Inflammatory macrophage treated with lipopolysaccharide for 1 hour (primary cell): ENCODE measurements at regions not wholly inside any gene's neighbourhood (a gene's known extent, or its start where the extent isn't known, plus 50 kb on each side); places are given as distances from the start of the nearest gene placed in this dataset.
"Not testable (repeated sequence)": the region's sequence is repeated elsewhere in the genome, so short reads cannot be mapped to it uniquely, and the experiment has no call there.

Experiments used
- DNase-seq, 2 donors: peaks; one replicate each; pipeline ENCODE4 v3.0.0-alpha.2; 2020 to 2022

DNA sequence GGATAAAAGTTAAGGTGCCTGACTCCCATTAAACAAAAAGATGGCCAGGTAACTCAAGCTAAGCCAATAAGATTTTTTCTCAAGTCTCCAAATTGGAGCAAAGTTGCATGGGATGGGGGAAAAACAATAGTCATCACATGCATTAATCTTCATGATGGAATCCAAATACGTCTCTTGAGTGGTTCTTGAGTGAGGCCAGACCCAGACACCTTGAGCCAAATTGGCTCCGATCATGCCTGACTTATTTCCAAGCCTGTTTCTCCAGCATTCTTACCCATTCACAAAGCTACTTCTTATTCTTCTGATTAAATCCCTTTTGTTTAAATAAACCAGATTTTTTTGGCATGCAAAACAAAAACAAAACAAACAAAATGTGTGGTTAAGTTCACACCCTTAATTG is 420.3 kb upstream of the NRSN1 start:
- no peak for DNase-seq

GRCh38 chr6:23712756-23713155 is 413.3 kb upstream of the NRSN1 start:
- DNase-seq: no peak

DNA sequence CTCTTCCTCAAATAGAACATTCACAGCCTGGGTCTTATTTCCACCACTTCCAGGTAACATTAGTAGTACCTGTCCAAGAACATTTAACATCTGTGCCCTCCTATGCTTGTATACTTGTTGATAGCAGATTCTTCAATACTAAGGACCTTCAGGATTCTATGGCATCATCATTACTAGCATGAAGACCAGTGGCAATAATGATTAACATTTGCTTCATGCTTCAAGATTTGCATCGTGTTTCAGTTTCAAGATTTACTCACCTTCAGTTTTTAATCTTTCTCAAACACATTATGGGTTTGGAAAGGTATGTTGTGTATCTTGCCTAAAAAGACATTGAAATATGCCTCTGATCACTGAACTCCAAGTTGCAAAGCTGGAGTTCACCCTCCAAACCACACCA is 412.8 kb upstream of the NRSN1 start:
- DNase-seq: no peak

DNA sequence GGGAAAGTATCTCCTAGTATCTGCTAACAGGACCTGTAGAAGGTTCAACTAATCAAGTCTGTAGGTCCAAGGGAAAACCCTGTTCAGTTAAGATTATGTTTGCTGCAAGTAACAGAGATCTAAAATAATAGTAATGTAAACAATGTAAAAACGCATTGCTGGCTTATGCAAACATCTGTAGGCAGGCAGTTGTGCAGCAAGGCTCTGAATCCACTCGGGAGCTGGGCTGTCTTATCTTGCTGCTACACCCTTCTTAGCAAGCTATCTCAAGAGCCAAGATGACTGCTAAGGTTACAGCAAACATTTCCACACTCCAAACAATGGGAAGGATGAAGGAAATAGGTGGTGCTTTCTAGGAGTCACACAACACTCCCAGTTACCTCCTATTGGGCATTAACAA is 397.3 kb upstream of the NRSN1 start:
- no peak for DNase-seq

GRCh38 chr6:23731609-23732008 is 394.4 kb upstream of the NRSN1 start:
- DNase-seq: no peak

GRCh38 chr6:23732521-23732920 is 393.5 kb upstream of the NRSN1 start:
- DNase-seq: no peak

GRCh38 chr6:23735151-23735550 is 390.9 kb upstream of the NRSN1 start:
- DNase-seq: no peak

DNA sequence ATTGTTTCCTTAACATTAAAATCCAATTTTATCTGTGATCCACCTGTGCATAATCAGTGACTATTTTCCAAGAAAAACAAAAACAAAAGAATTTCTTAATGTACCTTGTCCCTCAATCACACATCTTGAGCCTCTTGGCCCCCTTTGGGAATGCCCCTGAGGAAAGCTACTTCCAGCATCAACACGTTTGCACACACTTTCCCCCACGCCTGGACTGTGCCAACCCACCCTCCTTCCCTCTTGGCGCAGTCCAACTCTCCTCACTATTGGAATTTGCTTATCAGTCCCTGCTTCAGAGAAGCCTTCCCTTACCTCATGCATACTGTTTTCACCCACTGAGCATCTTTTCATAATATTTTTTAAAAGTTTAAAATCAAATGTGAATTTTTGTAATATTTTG is 389.4 kb upstream of the NRSN1 start:
- no peak for DNase-seq

- DNase-seq: no peak
Observed at GRCh38 chr6:23747239-23747638, 378.8 kb upstream of the NRSN1 start.

- no peak for DNase-seq
Observed at GRCh38 chr6:23752414-23752813, 373.6 kb upstream of the NRSN1 start.

DNA sequence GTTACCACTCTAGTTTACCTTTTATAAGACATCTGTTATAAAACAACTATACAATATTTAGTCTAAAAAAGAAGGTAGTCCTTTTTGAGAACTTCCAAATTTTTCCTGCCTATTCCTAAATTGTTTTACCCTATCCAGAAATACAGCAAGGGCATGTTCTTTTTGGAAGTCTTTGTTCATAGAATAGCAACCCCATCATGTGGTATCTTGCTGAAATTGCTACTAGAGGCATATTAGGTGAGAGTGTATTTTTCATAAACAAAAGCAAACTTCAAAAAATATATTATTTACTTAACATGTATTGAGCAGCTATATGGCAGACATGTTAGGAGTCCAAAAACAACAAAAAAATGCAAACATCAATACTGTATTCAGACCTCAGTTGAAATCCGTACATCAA is 371.8 kb upstream of the NRSN1 start:
- no peak for DNase-seq

- no peak for DNase-seq
Observed at GRCh38 chr6:23775127-23775526, 350.9 kb upstream of the NRSN1 start.

DNA sequence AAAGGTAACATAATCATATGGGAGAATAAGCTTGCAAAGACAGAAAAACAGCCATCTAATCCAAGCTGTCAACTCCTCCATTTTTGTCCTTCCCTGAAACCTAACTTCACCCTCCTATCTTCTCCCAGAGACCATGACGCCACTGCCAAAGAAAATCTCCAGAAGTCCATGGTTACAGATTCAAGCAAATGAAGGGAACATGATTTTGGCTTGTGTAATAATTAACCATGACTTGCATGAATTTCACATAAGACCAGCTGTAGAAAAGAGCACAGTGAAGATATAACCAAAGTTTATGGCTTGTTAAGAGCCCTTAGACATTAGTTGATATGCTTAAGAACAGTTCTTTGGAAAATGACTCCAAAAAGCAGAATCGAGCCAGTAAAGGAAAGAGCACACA is 342.1 kb upstream of the NRSN1 start:
- no peak for DNase-seq

- no peak for DNase-seq
Observed at GRCh38 chr6:23784301-23784919, 341.6 kb upstream of the NRSN1 start.

DNA sequence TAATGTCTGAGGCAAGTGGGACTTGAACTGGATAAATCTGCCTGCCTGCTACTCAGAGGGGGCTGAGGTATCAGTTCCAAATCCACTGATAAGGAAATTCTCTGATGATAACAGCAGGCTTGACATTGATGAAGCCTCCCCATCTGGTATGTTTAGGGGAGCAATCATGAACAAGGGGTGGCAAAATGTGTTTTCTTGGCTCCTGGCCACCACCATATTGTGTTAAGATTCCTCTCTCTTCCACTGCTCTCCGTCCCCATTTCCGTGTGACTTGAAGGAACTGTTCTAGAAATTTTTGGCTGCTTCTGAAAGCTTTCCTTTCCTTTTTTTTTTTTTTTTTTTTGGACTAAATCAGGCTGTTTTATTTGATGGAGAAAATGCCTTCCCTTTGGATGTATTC is 335.3 kb upstream of the NRSN1 start:
- no peak for DNase-seq

DNA sequence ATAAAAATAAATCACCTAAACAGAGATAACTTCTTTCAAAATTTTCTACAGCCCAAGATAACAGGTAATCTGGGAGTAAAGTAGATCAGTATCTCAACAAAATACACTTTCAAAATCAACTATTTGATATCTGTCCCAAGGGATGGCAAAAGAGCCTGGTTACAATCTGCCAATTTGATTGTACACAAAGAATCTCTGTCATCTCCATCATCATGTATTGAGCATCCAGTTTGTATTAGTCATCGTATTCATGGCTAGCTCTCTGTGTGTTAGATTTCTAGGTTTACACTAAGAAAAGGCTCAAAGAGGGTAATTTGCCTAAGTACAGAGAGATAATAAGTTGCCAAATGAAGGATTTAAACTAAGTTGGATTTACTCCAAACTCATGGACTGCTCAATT is 329.0 kb upstream of the NRSN1 start:
- no peak for DNase-seq

GRCh38 chr6:23804289-23804688 is 321.7 kb upstream of the NRSN1 start:
- DNase-seq: not testable (repeated sequence)

DNA sequence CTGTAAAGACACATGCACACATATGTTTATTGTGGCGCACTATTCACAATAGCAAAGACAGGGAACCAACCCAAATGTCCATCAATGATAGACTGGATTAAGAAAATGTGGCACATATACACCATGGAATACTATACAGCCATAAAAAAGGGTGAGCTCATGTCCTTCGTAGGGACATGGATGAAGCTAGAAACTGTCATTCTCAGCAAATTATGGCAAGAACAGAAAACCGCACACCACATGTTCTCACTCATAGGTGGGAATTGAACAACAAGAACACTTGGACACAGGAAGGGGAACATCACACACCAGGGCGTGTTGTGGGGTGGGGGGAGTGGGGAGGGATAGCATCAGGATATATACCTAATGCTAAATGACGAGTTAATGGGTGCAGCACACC is 304.9 kb upstream of the NRSN1 start:
- not testable (repeated sequence) for DNase-seq

GRCh38 chr6:23823421-23823820 is 302.6 kb upstream of the NRSN1 start:
- DNase-seq: no peak

DNA sequence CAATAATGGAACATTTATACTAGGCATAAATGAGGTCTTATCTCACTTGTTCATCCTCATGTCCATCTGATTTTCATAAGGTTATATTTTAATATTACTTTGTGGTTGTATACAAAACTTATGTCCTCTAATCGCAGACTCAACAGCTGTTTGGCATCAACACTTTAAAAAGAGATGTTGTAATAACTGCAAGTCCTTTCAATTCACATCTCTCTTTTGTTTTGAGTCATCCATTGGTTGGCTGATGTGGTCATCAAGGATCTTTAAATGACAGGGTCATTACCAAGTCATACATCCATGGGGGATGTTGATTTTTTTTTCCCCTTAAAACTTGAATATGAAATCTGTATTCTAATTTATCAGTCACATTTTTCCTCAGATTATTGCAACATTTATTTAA is 299.4 kb upstream of the NRSN1 start:
- no peak for DNase-seq

DNA sequence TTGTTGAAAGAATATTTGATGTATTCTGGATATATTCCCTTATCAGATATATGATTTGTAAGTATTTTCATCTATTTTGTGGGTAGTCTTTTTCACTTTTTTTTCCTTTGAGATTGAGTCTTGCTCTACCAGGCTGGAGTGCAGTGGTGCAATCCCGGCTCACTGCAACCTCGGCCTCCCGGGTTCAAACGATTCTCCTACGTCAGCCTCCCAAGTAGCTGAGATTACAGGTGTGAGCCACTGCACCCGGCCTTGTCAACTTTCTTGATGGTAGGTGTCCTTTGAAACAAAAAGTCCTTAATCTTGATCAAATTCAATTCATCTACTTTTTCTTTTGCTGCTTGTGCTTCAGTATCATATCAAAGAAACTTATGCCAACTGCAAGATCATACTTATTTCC is 297.2 kb upstream of the NRSN1 start:
- DNase-seq: no peak

DNA sequence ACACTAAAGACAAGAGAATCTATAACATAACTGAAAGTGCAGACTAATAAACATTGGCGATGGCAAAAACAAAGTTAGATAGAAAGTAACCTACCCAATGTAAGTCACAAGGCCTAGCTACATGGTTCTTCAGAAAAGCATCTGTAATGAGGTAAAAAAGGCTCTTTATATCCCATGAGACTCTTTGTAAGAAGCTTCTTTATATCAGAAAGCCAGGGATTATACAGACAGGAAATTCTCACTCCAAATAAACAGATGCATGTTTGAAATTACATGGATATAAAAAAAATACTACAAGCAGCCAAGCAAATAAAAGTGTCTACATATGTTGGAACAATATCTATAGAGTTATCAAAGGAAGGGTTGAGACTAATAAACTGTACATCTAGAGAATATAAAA is 284.9 kb upstream of the NRSN1 start:
- DNase-seq: no peak

DNA sequence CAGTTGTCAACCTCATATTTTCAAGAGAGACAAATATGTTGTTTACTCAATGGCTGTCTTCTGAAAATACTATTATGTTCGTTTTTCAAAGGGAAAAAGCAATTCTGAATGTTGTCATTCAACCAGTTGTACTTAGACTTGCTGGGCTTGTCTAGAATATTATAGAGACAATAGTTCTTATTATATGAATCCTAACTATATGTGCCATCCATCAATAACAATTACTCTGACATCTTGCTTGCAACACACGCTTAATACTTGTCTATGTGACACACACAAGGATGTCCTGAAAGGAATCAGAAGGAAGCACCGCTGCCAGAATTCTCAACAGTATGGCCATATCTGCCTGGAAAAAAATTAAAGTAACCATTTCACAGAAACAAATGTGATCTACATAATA is 283.3 kb upstream of the NRSN1 start:
- DNase-seq: no peak

DNA sequence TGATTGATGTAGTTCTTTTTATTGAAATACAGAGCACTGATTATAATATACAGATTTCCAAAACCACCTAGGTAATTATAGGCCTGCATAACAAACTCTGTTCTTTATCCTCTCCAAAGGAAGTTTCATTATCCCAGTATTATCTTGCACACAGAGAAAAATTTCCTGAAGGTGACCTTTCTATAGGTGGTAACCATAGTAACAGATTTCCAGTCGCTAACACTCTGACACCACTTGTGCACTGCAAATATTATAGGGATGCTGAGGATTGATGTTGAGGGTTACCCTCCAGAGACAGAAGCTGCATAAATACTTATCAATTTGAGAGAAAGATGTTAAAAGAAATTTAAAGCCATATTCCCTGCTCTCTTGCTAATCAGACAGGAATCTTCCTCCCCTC is 274.5 kb upstream of the NRSN1 start:
- DNase-seq: no peak

- DNase-seq: not testable (repeated sequence)
Observed at GRCh38 chr6:23853566-23854133, 272.4 kb upstream of the NRSN1 start.
